ENCODE measurements at regions not wholly inside any gene's neighbourhood (a gene's known extent, or its start where the extent isn't known, plus 50 kb on each side); places are given as distances from the start of the nearest gene placed in this dataset.

- TF ChIP-seq, protein P1, sequence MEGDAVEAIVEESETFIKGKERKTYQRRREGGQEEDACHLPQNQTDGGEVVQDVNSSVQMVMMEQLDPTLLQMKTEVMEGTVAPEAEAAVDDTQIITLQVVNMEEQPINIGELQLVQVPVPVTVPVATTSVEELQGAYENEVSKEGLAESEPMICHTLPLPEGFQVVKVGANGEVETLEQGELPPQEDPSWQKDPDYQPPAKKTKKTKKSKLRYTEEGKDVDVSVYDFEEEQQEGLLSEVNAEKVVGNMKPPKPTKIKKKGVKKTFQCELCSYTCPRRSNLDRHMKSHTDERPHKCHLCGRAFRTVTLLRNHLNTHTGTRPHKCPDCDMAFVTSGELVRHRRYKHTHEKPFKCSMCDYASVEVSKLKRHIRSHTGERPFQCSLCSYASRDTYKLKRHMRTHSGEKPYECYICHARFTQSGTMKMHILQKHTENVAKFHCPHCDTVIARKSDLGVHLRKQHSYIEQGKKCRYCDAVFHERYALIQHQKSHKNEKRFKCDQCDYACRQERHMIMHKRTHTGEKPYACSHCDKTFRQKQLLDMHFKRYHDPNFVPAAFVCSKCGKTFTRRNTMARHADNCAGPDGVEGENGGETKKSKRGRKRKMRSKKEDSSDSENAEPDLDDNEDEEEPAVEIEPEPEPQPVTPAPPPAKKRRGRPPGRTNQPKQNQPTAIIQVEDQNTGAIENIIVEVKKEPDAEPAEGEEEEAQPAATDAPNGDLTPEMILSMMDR (IDR thresholded peaks at IDR 0.05; ENCODE audit: low read length), result no peak
- no peak for TF ChIP-seq EZH2 (IDR thresholded peaks at IDR 0.05; ENCODE audit: borderline replicate concordance, low read length)
Measured at GRCh38 chr3:124147946-124148345, 156.0 kb upstream of the ROPN1 start.
